ENCODE measurements at regions not wholly inside any gene's neighbourhood (a gene's known extent, or its start where the extent isn't known, plus 50 kb on each side); places are given as distances from the start of the nearest gene placed in this dataset.
"Not testable (repeated sequence)": the region's sequence is repeated elsewhere in the genome, so short reads cannot be mapped to it uniquely, and the experiment has no call there.

GRCh38 chr10:65415318-65415717 lies 1510.5 kb upstream of the LRRTM3 start:
- no peak overlapping the region for H4K5ac ChIP-seq (ENCODE audit: low read length)
- no peak overlapping the region for H3K18ac ChIP-seq (ENCODE audit: low read length)
- H2BK15ac ChIP-seq (replicated peaks; ENCODE audit: low read depth), result no peak overlapping the region
- no peak overlapping the region for H4K8ac ChIP-seq (ENCODE audit: low read depth, low read length)
- H2BK120ac ChIP-seq (ENCODE audit: low read depth, low read length), result no peak overlapping the region
- H3K27ac ChIP-seq (ENCODE audit: low read depth, low read length), result no peak overlapping the region
- no peaks in the 10 kb centered on the region for H3K79me1 ChIP-seq (ENCODE audit: low read length)
- H3K4me2 ChIP-seq (ENCODE audit: low read length), result no peak overlapping the region
- no peak overlapping the region for H2BK5ac ChIP-seq (ENCODE audit: low read length)
- H3K9ac ChIP-seq (ENCODE audit: low read length), result no peak overlapping the region
- no peak overlapping the region for H2AK5ac ChIP-seq (ENCODE audit: low read length)
- no peak overlapping the region for H3K56ac ChIP-seq (ENCODE audit: low read length)
- H3K4ac ChIP-seq (ENCODE audit: low read depth, low read length), result no peak overlapping the region
- H3K4me3 ChIP-seq (ENCODE audit: low read length), result no peak overlapping the region
- no peak overlapping the region for H3K23ac ChIP-seq (ENCODE audit: low read length)
- H3K27me3 ChIP-seq (ENCODE audit: insufficient read depth, low read length, poor library complexity), result no peaks in the 10 kb centered on the region
- no peaks in the 10 kb centered on the region for H3K4me1 ChIP-seq (ENCODE audit: control insufficient read depth, low read depth, low read length)
- H3K79me2 ChIP-seq (ENCODE audit: control insufficient read depth, insufficient read depth, low read length), result no peaks in the 10 kb centered on the region
- no peak for DNase-seq
- H3K36me3 ChIP-seq (ENCODE audit: control insufficient read depth, insufficient read depth, low read length), result no peaks in the 10 kb centered on the region

GRCh38 chr10:65416094-65416493 lies 1509.7 kb upstream of the LRRTM3 start:
- Histone ChIP-seq H3K36me3 (ENCODE audit: control insufficient read depth, insufficient read depth, low read length) (no peaks in the 10 kb centered on the region), H3K79me1 (ENCODE audit: low read length) (no peaks in the 10 kb centered on the region), H3K23ac (ENCODE audit: low read length) (no peak overlapping the region), H3K27me3 (ENCODE audit: insufficient read depth, low read length, poor library complexity) (no peaks in the 10 kb centered on the region), H3K4me1 (ENCODE audit: control insufficient read depth, low read depth, low read length) (no peaks in the 10 kb centered on the region), H4K5ac (ENCODE audit: low read length) (no peak overlapping the region), H3K4me3 (ENCODE audit: low read length) (no peak overlapping the region), H4K8ac (ENCODE audit: low read depth, low read length) (no peak overlapping the region), H2BK15ac (replicated peaks; ENCODE audit: low read depth) (no peak overlapping the region), H2BK5ac (ENCODE audit: low read length) (no peak overlapping the region), H3K4ac (ENCODE audit: low read depth, low read length) (no peak overlapping the region), H3K79me2 (ENCODE audit: control insufficient read depth, insufficient read depth, low read length) (no peaks in the 10 kb centered on the region), H3K27ac (ENCODE audit: low read depth, low read length) (no peak overlapping the region), H2AK5ac (ENCODE audit: low read length) (no peak overlapping the region), H2BK120ac (ENCODE audit: low read depth, low read length) (no peak overlapping the region), H3K4me2 (ENCODE audit: low read length) (no peak overlapping the region), H3K18ac (ENCODE audit: low read length) (no peak overlapping the region), H3K56ac (ENCODE audit: low read length) (no peak overlapping the region), H3K9ac (ENCODE audit: low read length) (no peak overlapping the region)
- DNase-seq, result no peak
- no CpG with 5 or more reads among the region's 1 CpG for WGBS (ENCODE audit: extremely low coverage, insufficient coverage, low lambda C conversion rate)

- Histone ChIP-seq H3K79me1 (ENCODE audit: low read length) (no peaks in the 10 kb centered on the region), H4K5ac (ENCODE audit: low read length) (no peak overlapping the region), H2AK5ac (ENCODE audit: low read length) (no peak overlapping the region), H3K4me2 (ENCODE audit: low read length) (no peak overlapping the region), H3K4me1 (ENCODE audit: control insufficient read depth, low read depth, low read length) (no peaks in the 10 kb centered on the region), H2BK5ac (ENCODE audit: low read length) (no peak overlapping the region), H3K18ac (ENCODE audit: low read length) (no peak overlapping the region), H3K9ac (ENCODE audit: low read length) (no peak overlapping the region), H2BK120ac (ENCODE audit: low read depth, low read length) (no peak overlapping the region), H3K79me2 (ENCODE audit: control insufficient read depth, insufficient read depth, low read length) (no peaks in the 10 kb centered on the region), H3K27ac (ENCODE audit: low read depth, low read length) (no peak overlapping the region), H3K56ac (ENCODE audit: low read length) (no peak overlapping the region), H3K4ac (ENCODE audit: low read depth, low read length) (no peak overlapping the region), H3K4me3 (ENCODE audit: low read length) (no peak overlapping the region), H3K36me3 (ENCODE audit: control insufficient read depth, insufficient read depth, low read length) (no peaks in the 10 kb centered on the region), H4K8ac (ENCODE audit: low read depth, low read length) (no peak overlapping the region), H3K27me3 (ENCODE audit: insufficient read depth, low read length, poor library complexity) (no peaks in the 10 kb centered on the region), H3K23ac (ENCODE audit: low read length) (no peak overlapping the region), H2BK15ac (replicated peaks; ENCODE audit: low read depth) (no peak overlapping the region)
- DNase-seq, result no peak
- WGBS (ENCODE audit: extremely low coverage, insufficient coverage, low lambda C conversion rate), result no CpG with 5 or more reads among the region's 2 CpGs
Observed at GRCh38 chr10:65419629-65420028, 1506.2 kb upstream of the LRRTM3 start.

- no peak overlapping the region for H4K8ac ChIP-seq (ENCODE audit: low read depth, low read length)
- no peaks in the 10 kb centered on the region for H3K36me3 ChIP-seq (ENCODE audit: control insufficient read depth, insufficient read depth, low read length)
- H3K4me1 ChIP-seq (ENCODE audit: control insufficient read depth, low read depth, low read length), result no peaks in the 10 kb centered on the region
- no peak overlapping the region for H3K4ac ChIP-seq (ENCODE audit: low read depth, low read length)
- no peak overlapping the region for H3K9ac ChIP-seq (ENCODE audit: low read length)
- no peak overlapping the region for H2BK5ac ChIP-seq (ENCODE audit: low read length)
- no peaks in the 10 kb centered on the region for H3K79me2 ChIP-seq (ENCODE audit: control insufficient read depth, insufficient read depth, low read length)
- no peak overlapping the region for H3K27ac ChIP-seq (ENCODE audit: low read depth, low read length)
- H4K5ac ChIP-seq (ENCODE audit: low read length), result no peak overlapping the region
- no peak overlapping the region for H2AK5ac ChIP-seq (ENCODE audit: low read length)
- H3K18ac ChIP-seq (ENCODE audit: low read length), result no peak overlapping the region
- DNase-seq, result no peak
- WGBS (ENCODE audit: extremely low coverage, insufficient coverage, low lambda C conversion rate), result no CpG with 5 or more reads among the region's 1 CpG
- H3K27me3 ChIP-seq (ENCODE audit: insufficient read depth, low read length, poor library complexity), result no peaks in the 10 kb centered on the region
- no peak overlapping the region for H2BK120ac ChIP-seq (ENCODE audit: low read depth, low read length)
- H3K23ac ChIP-seq (ENCODE audit: low read length), result no peak overlapping the region
- no peak overlapping the region for H3K4me2 ChIP-seq (ENCODE audit: low read length)
- H3K4me3 ChIP-seq (ENCODE audit: low read length), result no peak overlapping the region
- H3K79me1 ChIP-seq (ENCODE audit: low read length), result no peaks in the 10 kb centered on the region
- no peak overlapping the region for H2BK15ac ChIP-seq (replicated peaks; ENCODE audit: low read depth)
- H3K56ac ChIP-seq (ENCODE audit: low read length), result no peak overlapping the region
Observed at GRCh38 chr10:65423043-65423442, 1502.8 kb upstream of the LRRTM3 start.

- H3K18ac ChIP-seq (ENCODE audit: low read length); H2AK5ac ChIP-seq (ENCODE audit: low read length); H3K4me3 ChIP-seq (ENCODE audit: low read length); H3K79me1 ChIP-seq (ENCODE audit: low read length); H3K4me2 ChIP-seq (ENCODE audit: low read length); H3K23ac ChIP-seq (ENCODE audit: low read length); H4K5ac ChIP-seq (ENCODE audit: low read length); H3K27ac ChIP-seq (ENCODE audit: low read depth, low read length); H3K56ac ChIP-seq (ENCODE audit: low read length); H3K4me1 ChIP-seq (ENCODE audit: control insufficient read depth, low read depth, low read length); H3K79me2 ChIP-seq (ENCODE audit: control insufficient read depth, insufficient read depth, low read length); H3K9ac ChIP-seq (ENCODE audit: low read length); H3K27me3 ChIP-seq (ENCODE audit: insufficient read depth, low read length, poor library complexity); H2BK15ac ChIP-seq (replicated peaks; ENCODE audit: low read depth); DNase-seq; H2BK5ac ChIP-seq (ENCODE audit: low read length); H4K8ac ChIP-seq (ENCODE audit: low read depth, low read length); H2BK120ac ChIP-seq (ENCODE audit: low read depth, low read length); H3K4ac ChIP-seq (ENCODE audit: low read depth, low read length); H3K36me3 ChIP-seq (ENCODE audit: control insufficient read depth, insufficient read depth, low read length): not testable (repeated sequence)
- WGBS (ENCODE audit: extremely low coverage, insufficient coverage, low lambda C conversion rate), result no CpG with 5 or more reads among the region's 30 CpGs
Observed at GRCh38 chr10:65429381-65429780, 1496.5 kb upstream of the LRRTM3 start.

GRCh38 chr10:65430979-65431378 lies 1494.9 kb upstream of the LRRTM3 start:
- no peak overlapping the region for H2BK120ac ChIP-seq (ENCODE audit: low read depth, low read length)
- no peak overlapping the region for H2AK5ac ChIP-seq (ENCODE audit: low read length)
- H2BK5ac ChIP-seq (ENCODE audit: low read length), result no peak overlapping the region
- no CpG with 5 or more reads among the region's 2 CpGs for WGBS (ENCODE audit: extremely low coverage, insufficient coverage, low lambda C conversion rate)
- H3K23ac ChIP-seq (ENCODE audit: low read length), result no peak overlapping the region
- no peak overlapping the region for H3K4ac ChIP-seq (ENCODE audit: low read depth, low read length)
- no peak overlapping the region for H3K4me3 ChIP-seq (ENCODE audit: low read length)
- no peak overlapping the region for H3K18ac ChIP-seq (ENCODE audit: low read length)
- no peak overlapping the region for H4K8ac ChIP-seq (ENCODE audit: low read depth, low read length)
- no peak overlapping the region for H3K4me2 ChIP-seq (ENCODE audit: low read length)
- H3K27me3 ChIP-seq (ENCODE audit: insufficient read depth, low read length, poor library complexity), result no peaks in the 10 kb centered on the region
- no peak overlapping the region for H3K56ac ChIP-seq (ENCODE audit: low read length)
- H3K79me2 ChIP-seq (ENCODE audit: control insufficient read depth, insufficient read depth, low read length), result no peaks in the 10 kb centered on the region
- no peak overlapping the region for H3K27ac ChIP-seq (ENCODE audit: low read depth, low read length)
- no peaks in the 10 kb centered on the region for H3K36me3 ChIP-seq (ENCODE audit: control insufficient read depth, insufficient read depth, low read length)
- no peak for DNase-seq
- H3K79me1 ChIP-seq (ENCODE audit: low read length), result no peaks in the 10 kb centered on the region
- H3K4me1 ChIP-seq (ENCODE audit: control insufficient read depth, low read depth, low read length), result no peaks in the 10 kb centered on the region
- no peak overlapping the region for H2BK15ac ChIP-seq (replicated peaks; ENCODE audit: low read depth)
- no peak overlapping the region for H3K9ac ChIP-seq (ENCODE audit: low read length)
- no peak overlapping the region for H4K5ac ChIP-seq (ENCODE audit: low read length)

Measured in mesendoderm (in vitro differentiated cells).